GM12878 (cell line): ENCODE measurements at regions not wholly inside any gene's neighbourhood (a gene's known extent, or its start where the extent isn't known, plus 50 kb on each side); places are given as distances from the start of the nearest gene placed in this dataset.

Experiments used
- CEBPZ ChIP-seq: fragments of 150-350 bp; IDR thresholded peaks from 2 replicates; pipeline ENCODE4 v1.6.1; 2016; ENCODE audit warnings: low read depth, low read length
- CTCF ChIP-seq, 3 experiments: IDR thresholded peaks in 2 of 3; conservative IDR thresholded peaks in 1 of 3; 2 replicates each; pipeline ENCODE4 v1.5.1; 2011; ENCODE audit warnings: low read depth in 3 of 3, low read length in 3 of 3, mild to moderate bottlenecking in 3 of 3, control low read depth in 2 of 3, moderate library complexity in 2 of 3, inconsistent platforms in 1 of 3, mixed read lengths in 1 of 3; ENCODE audit not compliant: control insufficient read depth in 2 of 3, insufficient read depth in 1 of 3; ENCODE audit errors: extremely low read depth in 1 of 3
- EP300 ChIP-seq, 2 experiments: fragments of 150-350 bp in 1 of 2; IDR thresholded peaks; 2 replicates each; pipeline ENCODE4 v1.6.1; 2011 to 2012; ENCODE audit warnings: low read depth in 2 of 2, low read length in 2 of 2, borderline replicate concordance in 1 of 2, improper control_type of control experiment in 1 of 2, inconsistent platforms in 1 of 2; ENCODE audit not compliant: control insufficient read depth in 1 of 2
- EZH2 ChIP-seq: IDR thresholded peaks from 2 replicates; pipeline ENCODE4 v1.6.1; 2012; ENCODE audit warnings: low read depth, mild to moderate bottlenecking, control low read depth, inconsistent platforms, low read length, borderline replicate concordance; ENCODE audit not compliant: control insufficient read depth
- MTA3 ChIP-seq: IDR thresholded peaks from 2 replicates; pipeline ENCODE4 v1.6.1; 2012; ENCODE audit warnings: low read length, inconsistent platforms, borderline replicate concordance
- NR2C2 ChIP-seq: IDR thresholded peaks from 2 replicates; pipeline ENCODE4 v1.6.1; 2011; ENCODE audit warnings: borderline replicate concordance, low read depth; ENCODE audit not compliant: control insufficient read depth, insufficient read length
- POLR2AphosphoS5 ChIP-seq: IDR thresholded peaks from 2 replicates; pipeline ENCODE4 v1.6.1; 2011; ENCODE audit warnings: mild to moderate bottlenecking, low read length, inconsistent platforms
- RFX5 ChIP-seq: IDR thresholded peaks from 2 replicates; pipeline ENCODE4 v1.6.1; 2011; ENCODE audit warnings: low read depth, low read length, improper control_type of control experiment
- TAF1 ChIP-seq: IDR thresholded peaks from 2 replicates; pipeline ENCODE4 v1.6.1; 2011; ENCODE audit warnings: mild to moderate bottlenecking, low read depth, low read length, borderline replicate concordance
- ZNF274 ChIP-seq: IDR thresholded peaks from one replicate; pipeline ENCODE4 v1.8.0; 2011; ENCODE audit not compliant: insufficient read length, insufficient read depth

- no peak for TF ChIP-seq EZH2
- no peak for TF ChIP-seq CTCF (IDR thresholded peaks at IDR 0.05 in 2 of 3, conservative IDR thresholded peaks at IDR 0.05 in 1 of 3; ENCODE audit: control insufficient read depth in 2 of 3, extremely low read depth in 1 of 3, insufficient read depth in 1 of 3, low read depth in 3 of 3, low read length in 3 of 3)
- TF ChIP-seq TAF1: no peak
- no peak for TF ChIP-seq NR2C2
- TF ChIP-seq POLR2AphosphoS5: no peak
- TF ChIP-seq ZNF274: no peak
- TF ChIP-seq EP300 (IDR thresholded peaks at IDR 0.05; ENCODE audit: borderline replicate concordance in 1 of 2, control insufficient read depth in 1 of 2, low read depth in 2 of 2, low read length in 2 of 2): no peak
- TF ChIP-seq CEBPZ: no peak
- no peak for TF ChIP-seq RFX5
- no peak for TF ChIP-seq MTA3
Observed at GRCh38 chr1:157376681-157377080, 175.6 kb downstream of the FCRL5 start.
